ENCODE measurements at regions not wholly inside any gene's neighbourhood (a gene's known extent, or its start where the extent isn't known, plus 50 kb on each side); places are given as distances from the start of the nearest gene placed in this dataset.

DNA sequence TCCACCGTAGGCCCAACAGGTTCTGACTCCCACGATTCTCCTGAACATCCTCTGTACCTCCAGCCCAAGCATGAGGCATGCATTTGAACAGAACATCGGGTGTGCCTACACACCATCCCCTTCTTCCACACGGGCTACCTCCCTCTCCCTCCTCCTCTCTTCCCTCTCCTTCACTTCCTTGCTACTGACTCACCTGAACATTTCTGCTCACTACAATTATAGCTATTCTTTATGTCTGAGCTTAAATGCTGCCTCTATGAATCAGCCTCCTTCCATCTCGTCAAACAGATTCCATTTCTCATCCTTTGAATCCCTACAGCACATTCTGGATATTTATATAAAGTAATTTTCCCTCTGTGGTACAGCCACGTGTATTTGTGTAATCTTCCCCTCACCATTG is 71.4 kb upstream of the MYLIP start:
- H3K4me1 ChIP-seq (ENCODE audit: control insufficient read depth, insufficient read depth, low read length) = peaks cover 43% of the 10 kb centered on the region

DNA sequence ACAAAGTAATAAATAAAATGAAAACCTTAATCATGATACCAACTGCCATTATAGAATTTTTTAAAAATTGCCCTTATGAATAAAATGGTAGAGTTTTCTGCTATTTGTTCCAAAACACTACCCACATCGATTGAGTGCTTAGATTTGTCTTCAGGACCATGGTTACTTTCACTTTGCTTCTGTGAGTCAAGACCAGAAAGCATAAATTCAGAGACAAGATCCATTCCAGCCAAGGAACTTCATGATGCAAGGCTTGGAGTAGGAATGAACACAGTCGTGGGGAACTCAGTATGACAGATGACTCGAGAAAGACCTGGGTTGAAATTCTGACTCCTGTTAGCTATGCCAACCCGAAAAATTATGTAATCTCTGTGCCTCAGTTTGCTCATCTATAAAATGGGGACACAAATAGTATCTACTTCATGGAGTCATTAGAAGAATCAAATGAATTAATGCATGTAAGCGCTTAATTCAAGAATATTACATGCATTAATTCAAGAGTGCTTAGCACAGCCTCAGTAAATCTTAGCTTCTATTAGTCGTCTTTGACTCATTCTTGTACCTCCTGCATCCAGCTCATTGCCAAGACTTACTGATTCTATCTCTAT is 72.5 kb upstream of the MYLIP start:
- Histone ChIP-seq H3K9ac (ENCODE audit: low read length) (no peak overlapping the region), H3K27ac (ENCODE audit: low read depth, low read length) (no peak overlapping the region), H3K9me3 (ENCODE audit: control insufficient read depth, insufficient read depth, low read depth, low read length) (no peaks in the 10 kb centered on the region), H3K4me1 (ENCODE audit: control insufficient read depth, insufficient read depth, low read length) (peaks cover 43% of the 10 kb centered on the region), H3K4me3 (ENCODE audit: low read depth, low read length) (no peak overlapping the region), H3K27me3 (ENCODE audit: control insufficient read depth, insufficient read depth, low read length) (no peaks in the 10 kb centered on the region), H3K36me3 (ENCODE audit: control insufficient read depth, insufficient read depth, low read length) (no peaks in the 10 kb centered on the region)

More for the DNA sequence above, 71.4 kb upstream of the MYLIP start:
- Histone ChIP-seq H3K27me3 (ENCODE audit: control insufficient read depth, insufficient read depth, low read length) (no peaks in the 10 kb centered on the region), H3K4me3 (ENCODE audit: low read depth, low read length) (no peak overlapping the region), H3K27ac (ENCODE audit: low read depth, low read length) (no peak overlapping the region), H3K36me3 (ENCODE audit: control insufficient read depth, insufficient read depth, low read length) (no peaks in the 10 kb centered on the region), H3K9ac (ENCODE audit: low read length) (no peak overlapping the region), H3K9me3 (ENCODE audit: control insufficient read depth, insufficient read depth, low read depth, low read length) (no peaks in the 10 kb centered on the region)

DNA sequence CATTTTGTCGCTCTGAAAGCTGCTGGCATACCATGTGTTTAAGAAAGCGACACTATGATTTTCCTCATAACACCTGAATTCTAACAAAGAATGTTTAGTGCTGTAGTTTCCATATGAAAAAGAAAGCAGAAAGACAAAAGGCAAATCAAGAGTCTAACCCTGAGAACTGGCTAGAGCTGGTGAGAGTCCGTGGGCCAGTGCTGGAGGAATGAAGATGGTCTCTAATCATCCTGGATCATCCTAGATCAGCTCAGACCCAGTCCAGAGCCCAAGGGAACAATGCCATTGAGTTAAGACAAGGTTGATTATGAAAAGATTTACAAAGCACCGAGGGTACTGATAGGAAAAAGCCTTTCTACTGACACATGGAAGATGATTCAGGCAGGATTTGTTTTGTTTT is 73.0 kb upstream of the MYLIP start:
- Histone ChIP-seq H3K27ac (ENCODE audit: low read depth, low read length) (no peak overlapping the region), H3K4me3 (ENCODE audit: low read depth, low read length) (no peak overlapping the region), H3K36me3 (ENCODE audit: control insufficient read depth, insufficient read depth, low read length) (no peaks in the 10 kb centered on the region), H3K9ac (ENCODE audit: low read length) (no peak overlapping the region), H3K4me1 (ENCODE audit: control insufficient read depth, insufficient read depth, low read length) (peaks cover 43% of the 10 kb centered on the region), H3K9me3 (ENCODE audit: control insufficient read depth, insufficient read depth, low read depth, low read length) (no peaks in the 10 kb centered on the region), H3K27me3 (ENCODE audit: control insufficient read depth, insufficient read depth, low read length) (no peaks in the 10 kb centered on the region)

GRCh38 chr6:16049168-16049567 is 79.7 kb upstream of the MYLIP start:
- no peaks in the 10 kb centered on the region for H3K9me3 ChIP-seq (ENCODE audit: control insufficient read depth, insufficient read depth, low read depth, low read length)
- H3K27ac ChIP-seq (ENCODE audit: low read depth, low read length) = no peak overlapping the region
- H3K9ac ChIP-seq (ENCODE audit: low read length) = no peak overlapping the region
- no peaks in the 10 kb centered on the region for H3K27me3 ChIP-seq (ENCODE audit: control insufficient read depth, insufficient read depth, low read length)
- H3K4me1 ChIP-seq (ENCODE audit: control insufficient read depth, insufficient read depth, low read length) = no peaks in the 10 kb centered on the region
- no peaks in the 10 kb centered on the region for H3K36me3 ChIP-seq (ENCODE audit: control insufficient read depth, insufficient read depth, low read length)
- no peak overlapping the region for H3K4me3 ChIP-seq (ENCODE audit: low read depth, low read length)

GRCh38 chr6:16048221-16048620 is 80.7 kb upstream of the MYLIP start:
- no peak overlapping the region for H3K27ac ChIP-seq (ENCODE audit: low read depth, low read length)
- no peak overlapping the region for H3K9ac ChIP-seq (ENCODE audit: low read length)
- no peaks in the 10 kb centered on the region for H3K27me3 ChIP-seq (ENCODE audit: control insufficient read depth, insufficient read depth, low read length)
- no peak overlapping the region for H3K4me3 ChIP-seq (ENCODE audit: low read depth, low read length)
- H3K36me3 ChIP-seq (ENCODE audit: control insufficient read depth, insufficient read depth, low read length) = no peaks in the 10 kb centered on the region
- no peaks in the 10 kb centered on the region for H3K9me3 ChIP-seq (ENCODE audit: control insufficient read depth, insufficient read depth, low read depth, low read length)
- no peaks in the 10 kb centered on the region for H3K4me1 ChIP-seq (ENCODE audit: control insufficient read depth, insufficient read depth, low read length)

DNA sequence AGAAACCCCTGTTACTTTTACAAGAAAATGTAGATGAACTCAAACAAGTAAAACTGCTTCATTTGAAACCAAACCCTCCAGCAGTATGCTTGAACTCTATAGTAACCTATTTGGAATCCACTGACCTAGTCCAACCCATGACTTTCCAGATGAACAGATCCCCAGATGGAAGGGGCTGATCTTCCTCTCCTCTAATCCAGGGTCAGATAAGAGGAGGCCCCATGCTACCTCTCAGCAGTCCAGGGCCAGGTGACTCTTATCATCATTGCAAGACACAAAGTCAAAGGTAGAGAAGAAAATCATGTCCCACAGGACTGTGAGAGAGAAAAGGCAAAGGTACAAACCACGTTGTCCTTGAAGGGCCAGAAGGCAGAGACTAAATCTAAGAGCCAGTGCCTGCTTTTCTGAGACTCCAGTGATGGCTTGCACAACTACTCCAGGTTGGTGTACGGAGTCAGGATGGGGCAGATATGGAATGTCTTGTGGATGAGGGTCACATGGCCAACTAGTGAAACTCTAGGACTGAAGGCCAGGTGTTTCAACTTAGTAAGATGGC is 81.4 kb upstream of the MYLIP start:
- H3K4me3 ChIP-seq (ENCODE audit: low read depth, low read length) = no peak overlapping the region
- H3K4me1 ChIP-seq (ENCODE audit: control insufficient read depth, insufficient read depth, low read length) = no peaks in the 10 kb centered on the region
- H3K9ac ChIP-seq (ENCODE audit: low read length) = no peak overlapping the region
- H3K27ac ChIP-seq (ENCODE audit: low read depth, low read length) = no peak overlapping the region
- H3K36me3 ChIP-seq (ENCODE audit: control insufficient read depth, insufficient read depth, low read length) = no peaks in the 10 kb centered on the region
- H3K27me3 ChIP-seq (ENCODE audit: control insufficient read depth, insufficient read depth, low read length) = no peaks in the 10 kb centered on the region
- H3K9me3 ChIP-seq (ENCODE audit: control insufficient read depth, insufficient read depth, low read depth, low read length) = no peaks in the 10 kb centered on the region

GRCh38 chr6:16045238-16045637 is 83.6 kb upstream of the MYLIP start:
- no peak overlapping the region for H3K27ac ChIP-seq (ENCODE audit: low read depth, low read length)
- no peak overlapping the region for H3K4me3 ChIP-seq (ENCODE audit: low read depth, low read length)
- H3K9ac ChIP-seq (ENCODE audit: low read length) = no peak overlapping the region
- H3K9me3 ChIP-seq (ENCODE audit: control insufficient read depth, insufficient read depth, low read depth, low read length) = peaks cover 21% of the 10 kb centered on the region
- no peaks in the 10 kb centered on the region for H3K27me3 ChIP-seq (ENCODE audit: control insufficient read depth, insufficient read depth, low read length)
- no peaks in the 10 kb centered on the region for H3K36me3 ChIP-seq (ENCODE audit: control insufficient read depth, insufficient read depth, low read length)
- H3K4me1 ChIP-seq (ENCODE audit: control insufficient read depth, insufficient read depth, low read length) = no peaks in the 10 kb centered on the region

DNA sequence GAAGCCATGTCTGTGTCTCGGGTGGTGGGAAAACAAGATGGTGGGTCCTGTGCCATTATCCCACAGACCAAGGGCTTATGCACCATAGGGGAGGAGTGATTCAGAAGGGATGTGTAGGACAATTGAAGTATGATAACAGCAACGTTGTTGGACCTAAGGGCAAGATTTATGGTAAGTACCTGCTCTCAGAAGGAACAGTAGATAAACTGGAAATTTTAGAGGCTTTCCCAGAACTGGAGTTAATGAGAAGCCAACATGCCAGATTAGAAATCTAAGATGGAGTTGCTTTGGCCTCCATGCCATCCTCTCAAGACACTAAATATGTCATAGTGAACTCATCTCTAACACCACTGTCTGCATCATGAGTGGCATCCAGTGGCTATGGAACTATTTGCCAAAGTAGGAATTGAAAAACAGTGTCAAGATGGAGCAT is 84.7 kb upstream of the MYLIP start:
- Histone ChIP-seq H3K9ac (ENCODE audit: low read length) (no peak overlapping the region), H3K27me3 (ENCODE audit: control insufficient read depth, insufficient read depth, low read length) (no peaks in the 10 kb centered on the region), H3K4me3 (ENCODE audit: low read depth, low read length) (no peak overlapping the region), H3K27ac (ENCODE audit: low read depth, low read length) (no peak overlapping the region), H3K9me3 (ENCODE audit: control insufficient read depth, insufficient read depth, low read depth, low read length) (peaks cover 28% of the 10 kb centered on the region), H3K4me1 (ENCODE audit: control insufficient read depth, insufficient read depth, low read length) (no peaks in the 10 kb centered on the region), H3K36me3 (ENCODE audit: control insufficient read depth, insufficient read depth, low read length) (no peaks in the 10 kb centered on the region)

GRCh38 chr6:16043171-16044135 is 85.4 kb upstream of the MYLIP start:
- Histone ChIP-seq H3K4me1 (ENCODE audit: control insufficient read depth, insufficient read depth, low read length) (no peaks in the 10 kb centered on the region), H3K9ac (ENCODE audit: low read length) (no peak overlapping the region), H3K27ac (ENCODE audit: low read depth, low read length) (no peak overlapping the region), H3K27me3 (ENCODE audit: control insufficient read depth, insufficient read depth, low read length) (no peaks in the 10 kb centered on the region), H3K9me3 (ENCODE audit: control insufficient read depth, insufficient read depth, low read depth, low read length) (peaks cover 36% of the 10 kb centered on the region), H3K36me3 (ENCODE audit: control insufficient read depth, insufficient read depth, low read length) (no peaks in the 10 kb centered on the region), H3K4me3 (ENCODE audit: low read depth, low read length) (no peak overlapping the region)

GRCh38 chr6:16042751-16043150 is 86.1 kb upstream of the MYLIP start:
- no peak overlapping the region for H3K9ac ChIP-seq (ENCODE audit: low read length)
- peaks cover 41% of the 10 kb centered on the region for H3K9me3 ChIP-seq (ENCODE audit: control insufficient read depth, insufficient read depth, low read depth, low read length)
- H3K27me3 ChIP-seq (ENCODE audit: control insufficient read depth, insufficient read depth, low read length) = no peaks in the 10 kb centered on the region
- no peaks in the 10 kb centered on the region for H3K36me3 ChIP-seq (ENCODE audit: control insufficient read depth, insufficient read depth, low read length)
- no peaks in the 10 kb centered on the region for H3K4me1 ChIP-seq (ENCODE audit: control insufficient read depth, insufficient read depth, low read length)
- H3K4me3 ChIP-seq (ENCODE audit: low read depth, low read length) = no peak overlapping the region
- no peak overlapping the region for H3K27ac ChIP-seq (ENCODE audit: low read depth, low read length)

DNA sequence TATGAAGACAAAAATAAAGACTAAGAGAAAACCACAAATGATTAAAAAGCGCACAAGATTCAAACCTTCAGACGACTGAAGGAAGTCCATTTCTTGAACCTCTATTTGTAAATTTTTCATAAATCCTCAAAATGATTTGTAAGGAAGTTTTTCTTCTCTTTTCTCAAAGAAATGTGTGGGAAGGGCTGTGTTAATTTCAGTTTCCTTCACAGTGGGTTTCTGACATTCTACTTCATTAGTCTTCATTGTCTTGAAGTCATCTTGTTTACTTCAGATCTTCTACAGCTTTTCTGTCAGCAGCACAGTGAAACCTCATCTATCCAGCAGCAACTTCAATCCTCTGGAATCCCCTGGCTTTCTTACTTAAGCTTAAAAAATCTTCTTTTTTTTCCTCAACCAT is 87.6 kb upstream of the MYLIP start:
- H3K27me3 ChIP-seq (ENCODE audit: control insufficient read depth, insufficient read depth, low read length) = no peaks in the 10 kb centered on the region
- no peak overlapping the region for H3K4me3 ChIP-seq (ENCODE audit: low read depth, low read length)
- no peak overlapping the region for H3K27ac ChIP-seq (ENCODE audit: low read depth, low read length)
- peaks cover 41% of the 10 kb centered on the region for H3K9me3 ChIP-seq (ENCODE audit: control insufficient read depth, insufficient read depth, low read depth, low read length)
- no peaks in the 10 kb centered on the region for H3K4me1 ChIP-seq (ENCODE audit: control insufficient read depth, insufficient read depth, low read length)
- no peaks in the 10 kb centered on the region for H3K36me3 ChIP-seq (ENCODE audit: control insufficient read depth, insufficient read depth, low read length)
- no peak overlapping the region for H3K9ac ChIP-seq (ENCODE audit: low read length)
